Testis (tissue), 2 donors: ENCODE measurements at regions not wholly inside any gene's neighbourhood (a gene's known extent, or its start where the extent isn't known, plus 50 kb on each side); places are given as distances from the start of the nearest gene placed in this dataset.

ENCODE experiments used
- DNase-seq: peaks from one replicate; pipeline ENCODE4 v3.0.0-alpha.2; 2019
- H3K27ac ChIP-seq, 2 donors: fragments of 200-600 bp; sonication (generic); one replicate each; pipeline ENCODE4 v1.5.1; 2019
- H3K27me3 ChIP-seq: fragments of 200-600 bp; sonication (generic); one replicate; pipeline ENCODE4 v1.5.1; 2019
- H3K36me3 ChIP-seq: fragments of 200-600 bp; sonication (generic); one replicate; pipeline ENCODE4 v1.5.1; 2017; ENCODE audit warnings: low read depth; ENCODE audit errors: missing control alignments
- H3K4me1 ChIP-seq: fragments of 200-600 bp; sonication (generic); one replicate; pipeline ENCODE4 v1.5.1; 2019
- H3K4me3 ChIP-seq, 2 donors: fragments of 200-600 bp; sonication (generic); one replicate each; pipeline ENCODE4 v1.5.1; 2017 to 2019
- H3K9me3 ChIP-seq: fragments of 200-600 bp; sonication (generic); one replicate; pipeline ENCODE4 v1.5.1; 2017
- CTCF ChIP-seq, 3 experiments: fragments of 450-650 bp in 2 of 3; fragments of 200-600 bp in 1 of 3; sonication (generic) in 1 of 3; IDR thresholded peaks; one replicate each; pipeline ENCODE4 v1.5.1; 2016 to 2019; ENCODE audit warnings: antibody characterized with exemption in 3 of 3, mild to moderate bottlenecking in 2 of 3, moderate library complexity in 1 of 3
- POLR2A ChIP-seq: fragments of 450-650 bp; IDR thresholded peaks from one replicate; pipeline ENCODE4 v1.6.1; 2017; ENCODE audit warnings: antibody characterized with exemption, mild to moderate bottlenecking, moderate library complexity
- WGBS, 2 donors: methylation state at CpG; one replicate each; pipeline ENCODE4 v1.1.5; 2018; 5-methylcytosine and 5-hydroxymethylcytosine counted together
- intact Hi-C: fragments of 100-400 bp; cut with DNase I; formaldehyde crosslinking; loops from one replicate; pipeline ENCODE4 v1.15.1; 2023; ENCODE audit warnings: low total_unique reads

DNA sequence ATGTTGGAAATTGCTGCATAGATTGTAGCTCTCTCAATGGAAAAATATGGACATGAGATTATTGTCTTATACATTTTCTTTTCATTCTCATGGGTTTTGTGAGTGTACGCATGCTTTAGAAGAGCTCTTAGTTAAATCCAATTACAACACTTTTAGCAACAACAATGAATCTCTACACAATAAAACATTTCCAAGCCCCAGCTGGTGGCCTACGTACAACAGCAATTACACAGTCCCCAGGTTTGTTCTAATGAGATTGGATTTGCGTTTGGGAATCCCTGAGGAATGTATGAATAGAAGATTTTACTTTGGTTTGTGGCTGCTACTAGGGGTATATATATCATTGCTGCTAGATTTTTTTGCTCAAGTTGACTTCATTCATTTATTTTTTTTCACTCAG is 98.6 kb downstream of the FHDC1 start:
- Histone ChIP-seq H3K27me3 (no peaks in the 10 kb centered on the region), H3K4me1 (no peaks in the 10 kb centered on the region), H3K27ac (no peak overlapping the region), H3K9me3 (no peaks in the 10 kb centered on the region), H3K36me3 (no peaks in the 10 kb centered on the region), H3K4me3 (no peak overlapping the region)
- TF ChIP-seq POLR2A (no peak), CTCF (IDR thresholded peaks at IDR 0.05) (no peak)
- DNase-seq = no peak
- intact Hi-C loops = no loop called here
- WGBS, 2 donors = 70 to 87% methylated on average over 3 of the region's 3 CpGs

DNA sequence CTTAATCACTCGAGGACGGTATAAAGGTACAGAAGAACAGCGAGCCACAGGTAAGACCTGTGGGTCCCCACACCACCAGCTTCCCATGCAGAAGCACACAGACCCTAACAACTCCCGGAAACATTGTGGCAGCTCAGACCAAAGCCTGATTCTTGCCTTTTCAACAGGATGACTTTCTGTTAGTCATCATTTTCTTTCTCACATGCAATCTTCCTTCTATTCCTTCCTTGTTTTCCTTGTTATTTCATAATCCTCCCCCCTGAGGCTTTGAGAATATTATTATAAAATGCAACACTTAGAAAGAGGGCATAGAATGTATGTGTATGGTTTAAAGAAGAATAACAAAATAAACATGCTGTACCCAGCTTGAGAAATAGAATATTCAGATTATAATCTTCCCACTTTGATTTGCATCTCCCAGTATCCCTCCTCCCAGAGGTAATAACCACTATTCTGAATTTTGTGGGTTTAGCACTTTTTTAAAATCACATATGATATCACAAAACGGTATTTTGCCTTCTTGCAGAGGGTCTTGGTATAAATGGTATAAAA is 100.9 kb downstream of the FHDC1 start:
- Histone ChIP-seq H3K27ac (no peak overlapping the region), H3K27me3 (no peaks in the 10 kb centered on the region), H3K4me3 (no peak overlapping the region), H3K9me3 (no peaks in the 10 kb centered on the region), H3K36me3 (no peaks in the 10 kb centered on the region), H3K4me1 (no peaks in the 10 kb centered on the region)
- DNase-seq = no peak
- intact Hi-C loops = no loop called here
- 78 to 82% methylated on average over 5 of the region's 5 CpGs for WGBS, 2 donors
- TF ChIP-seq POLR2A = no peak

GRCh38 chr4:153038623-153039311 is 102.6 kb downstream of the FHDC1 start:
- TF ChIP-seq POLR2A (no peak), CTCF (IDR thresholded peaks at IDR 0.05) (no peak)
- no peaks in the 10 kb centered on the region for H3K27me3 ChIP-seq
- no peak overlapping the region for H3K4me3 ChIP-seq
- 68 to 72% methylated on average over 10 of the region's 10 CpGs for WGBS, 2 donors
- H3K36me3 ChIP-seq = no peaks in the 10 kb centered on the region
- no peak for DNase-seq
- intact Hi-C loops = no loop called here
- H3K9me3 ChIP-seq = no peaks in the 10 kb centered on the region
- H3K27ac ChIP-seq = no peak overlapping the region
- H3K4me1 ChIP-seq = no peaks in the 10 kb centered on the region

GRCh38 chr4:153039542-153040185 is 103.5 kb downstream of the FHDC1 start:
- WGBS, 2 donors = 73 to 76% methylated on average over 3 of the region's 3 CpGs
- TF ChIP-seq CTCF (IDR thresholded peaks at IDR 0.05) (no peak), POLR2A (no peak)
- no peak for DNase-seq
- intact Hi-C loops = no loop called here
- Histone ChIP-seq H3K9me3 (no peaks in the 10 kb centered on the region), H3K27me3 (no peaks in the 10 kb centered on the region), H3K36me3 (no peaks in the 10 kb centered on the region), H3K4me3 (no peak overlapping the region), H3K4me1 (no peaks in the 10 kb centered on the region), H3K27ac (no peak overlapping the region)

- TF ChIP-seq CTCF (IDR thresholded peaks at IDR 0.05) (no peak), POLR2A (no peak)
- no peaks in the 10 kb centered on the region for H3K9me3 ChIP-seq
- no peak overlapping the region for H3K4me3 ChIP-seq
- no peaks in the 10 kb centered on the region for H3K36me3 ChIP-seq
- H3K27me3 ChIP-seq = no peaks in the 10 kb centered on the region
- no peak overlapping the region for H3K27ac ChIP-seq
- H3K4me1 ChIP-seq = no peaks in the 10 kb centered on the region
- no peak for DNase-seq
- intact Hi-C loops = no loop called here
- WGBS, 2 donors = 80 to 84% methylated on average over 6 of the region's 6 CpGs
Observed at GRCh38 chr4:153040677-153041076, 104.6 kb downstream of the FHDC1 start.
